ENCODE measurements at regions not wholly inside any gene's neighbourhood (a gene's known extent, or its start where the extent isn't known, plus 50 kb on each side); places are given as distances from the start of the nearest gene placed in this dataset.
A peak's percentile ranks its signal among the peaks of the same experiment; 100 is the strongest.

DNA sequence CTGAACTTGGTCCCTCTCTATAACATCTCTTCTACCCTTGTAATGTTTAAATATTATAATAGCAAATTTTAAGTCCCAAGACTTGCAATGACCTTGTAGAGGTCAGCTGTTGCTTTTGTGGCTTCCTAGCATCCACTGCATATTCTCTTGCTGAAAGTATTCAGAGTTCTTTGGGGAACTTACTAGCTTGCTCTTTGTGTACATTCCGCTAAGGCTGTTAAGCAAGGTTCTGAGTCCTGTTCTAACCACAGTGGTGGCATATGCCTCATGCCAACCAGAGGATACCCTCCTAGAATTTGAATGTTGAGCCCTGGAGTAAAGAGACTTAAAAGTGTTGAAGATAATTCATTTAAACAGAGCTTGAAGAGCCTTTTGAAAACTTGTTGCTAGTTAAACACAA lies 570.9 kb downstream of the TLE1 start:
- TF ChIP-seq, protein P1, sequence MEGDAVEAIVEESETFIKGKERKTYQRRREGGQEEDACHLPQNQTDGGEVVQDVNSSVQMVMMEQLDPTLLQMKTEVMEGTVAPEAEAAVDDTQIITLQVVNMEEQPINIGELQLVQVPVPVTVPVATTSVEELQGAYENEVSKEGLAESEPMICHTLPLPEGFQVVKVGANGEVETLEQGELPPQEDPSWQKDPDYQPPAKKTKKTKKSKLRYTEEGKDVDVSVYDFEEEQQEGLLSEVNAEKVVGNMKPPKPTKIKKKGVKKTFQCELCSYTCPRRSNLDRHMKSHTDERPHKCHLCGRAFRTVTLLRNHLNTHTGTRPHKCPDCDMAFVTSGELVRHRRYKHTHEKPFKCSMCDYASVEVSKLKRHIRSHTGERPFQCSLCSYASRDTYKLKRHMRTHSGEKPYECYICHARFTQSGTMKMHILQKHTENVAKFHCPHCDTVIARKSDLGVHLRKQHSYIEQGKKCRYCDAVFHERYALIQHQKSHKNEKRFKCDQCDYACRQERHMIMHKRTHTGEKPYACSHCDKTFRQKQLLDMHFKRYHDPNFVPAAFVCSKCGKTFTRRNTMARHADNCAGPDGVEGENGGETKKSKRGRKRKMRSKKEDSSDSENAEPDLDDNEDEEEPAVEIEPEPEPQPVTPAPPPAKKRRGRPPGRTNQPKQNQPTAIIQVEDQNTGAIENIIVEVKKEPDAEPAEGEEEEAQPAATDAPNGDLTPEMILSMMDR (IDR thresholded peaks at IDR 0.05; ENCODE audit: control insufficient read depth, extremely low read depth, insufficient read depth): no peak
- no peak overlapping the region for H3K4me3 ChIP-seq (ENCODE audit: low read depth, low read length)
- DNase-seq (ENCODE audit: low read depth): no peak

DNA sequence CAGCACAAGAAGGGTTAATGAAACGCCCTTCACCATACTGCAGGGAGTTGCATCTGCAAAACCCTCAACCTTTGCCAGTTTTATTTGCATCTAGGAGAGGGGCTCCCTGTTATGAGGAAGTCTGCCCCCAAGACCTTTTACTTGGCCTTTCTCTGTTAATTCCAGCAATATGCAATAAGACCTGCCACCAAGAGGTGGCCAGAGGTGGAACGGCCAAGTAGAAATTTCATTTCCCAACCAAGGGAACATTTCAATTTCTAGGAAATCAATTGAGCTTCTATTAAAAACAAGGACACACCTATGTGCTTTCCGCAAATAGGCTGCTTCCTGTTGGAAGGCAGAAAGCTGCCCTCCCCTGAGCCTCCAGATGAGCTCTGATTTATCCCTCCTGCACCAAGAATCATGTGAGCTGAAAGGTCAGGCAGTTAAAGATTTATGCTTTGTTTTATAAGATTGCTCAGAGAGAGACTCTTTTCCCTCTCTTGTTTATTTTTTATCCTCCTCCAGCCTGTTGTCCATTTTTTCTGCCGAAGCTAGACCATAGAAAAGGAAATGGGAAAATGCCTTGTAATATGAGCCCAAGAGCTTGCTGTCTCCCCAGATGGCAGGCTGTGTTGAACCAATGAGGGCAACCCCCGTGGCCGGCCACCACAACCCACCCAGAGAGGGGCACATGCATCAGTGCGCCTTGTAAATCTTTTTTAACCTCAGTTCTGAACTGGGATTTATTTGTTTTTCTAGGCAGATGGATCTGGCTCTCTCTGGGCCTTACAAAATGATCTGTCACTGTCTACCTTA lies 572.8 kb downstream of the TLE1 start:
- H3K4me3 ChIP-seq (ENCODE audit: low read depth, low read length): no peak overlapping the region
- DNase-seq (ENCODE audit: low read depth): peak; percentile 30
- TF ChIP-seq, protein P1 (IDR thresholded peaks at IDR 0.05; ENCODE audit: control insufficient read depth, extremely low read depth, insufficient read depth): no peak

DNA sequence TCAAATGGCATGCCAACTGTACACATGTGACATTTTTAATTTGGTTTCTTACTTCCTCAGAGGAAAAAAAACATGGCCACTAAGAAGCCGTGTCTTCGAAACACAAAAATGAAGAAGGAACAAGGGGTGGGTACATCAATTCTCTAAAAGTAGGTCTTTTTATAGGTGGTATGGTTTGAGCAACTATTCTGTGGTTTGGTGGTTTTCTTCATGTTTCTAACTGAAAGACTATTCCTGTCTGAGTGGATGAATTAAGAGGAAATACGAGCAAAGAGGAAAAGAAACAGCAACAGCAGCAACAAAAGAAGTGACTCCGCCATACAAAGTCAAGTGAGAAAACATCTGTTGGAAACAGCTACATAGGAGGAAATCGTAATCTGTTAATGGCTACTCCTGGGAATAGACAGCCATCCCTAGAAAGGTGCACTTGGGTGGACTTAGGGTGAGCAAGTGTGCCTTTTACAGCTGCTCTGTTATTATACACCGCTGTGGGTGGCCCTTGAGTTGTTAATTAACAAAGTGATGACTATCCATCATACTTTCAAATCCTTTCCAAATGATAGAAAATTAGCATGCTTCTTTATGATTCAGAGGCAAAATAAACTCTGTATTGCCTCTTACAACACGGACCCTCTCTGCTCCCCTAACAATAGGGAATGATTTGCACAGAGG lies 575.8 kb downstream of the TLE1 start:
- DNase-seq (ENCODE audit: low read depth): no peak
- H3K4me3 ChIP-seq (ENCODE audit: low read depth, low read length): no peak overlapping the region
- TF ChIP-seq, protein P1 (IDR thresholded peaks at IDR 0.05; ENCODE audit: control insufficient read depth, extremely low read depth, insufficient read depth): no peak

DNA sequence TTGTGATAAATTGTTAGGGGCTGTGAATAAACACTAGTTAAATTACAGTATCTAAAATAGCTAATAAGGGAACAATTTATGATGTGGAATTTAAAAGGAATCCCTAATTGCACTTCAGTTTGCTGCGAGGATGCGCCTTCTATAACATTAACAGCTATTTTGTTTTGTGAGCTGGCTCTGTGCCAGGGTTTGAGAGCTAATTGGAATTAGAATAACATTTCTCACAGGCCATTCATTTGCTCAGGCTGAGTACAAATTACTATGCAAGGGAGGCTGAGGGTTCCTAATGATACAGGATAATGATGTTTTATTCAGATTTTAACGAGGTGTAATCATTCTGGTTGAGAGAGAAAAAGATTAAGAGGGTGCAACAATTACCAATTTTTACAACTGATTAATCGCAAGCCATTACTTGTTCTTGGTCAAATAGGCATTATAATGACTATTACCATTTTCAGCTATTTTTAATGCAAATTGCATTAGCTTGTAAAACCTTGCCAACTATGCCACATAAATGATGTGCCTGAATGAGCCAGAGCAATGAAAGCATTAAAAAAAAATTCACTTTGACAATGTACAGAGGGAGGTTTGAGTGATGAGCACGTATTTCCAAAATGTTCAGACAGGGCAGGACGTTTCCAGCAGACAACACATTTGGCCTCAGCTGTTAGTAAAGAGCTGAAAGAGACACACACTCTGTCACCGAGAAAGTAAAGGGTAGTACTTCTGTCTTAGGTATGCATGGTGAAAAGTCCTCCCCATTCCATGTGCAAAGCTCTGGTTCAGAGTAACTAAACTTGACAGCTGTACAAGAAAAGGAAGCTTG lies 576.5 kb downstream of the TLE1 start:
- H3K4me3 ChIP-seq (ENCODE audit: low read depth, low read length): no peak overlapping the region
- TF ChIP-seq, protein P1 (IDR thresholded peaks at IDR 0.05; ENCODE audit: control insufficient read depth, extremely low read depth, insufficient read depth): no peak
- no peak for DNase-seq (ENCODE audit: low read depth)

DNA sequence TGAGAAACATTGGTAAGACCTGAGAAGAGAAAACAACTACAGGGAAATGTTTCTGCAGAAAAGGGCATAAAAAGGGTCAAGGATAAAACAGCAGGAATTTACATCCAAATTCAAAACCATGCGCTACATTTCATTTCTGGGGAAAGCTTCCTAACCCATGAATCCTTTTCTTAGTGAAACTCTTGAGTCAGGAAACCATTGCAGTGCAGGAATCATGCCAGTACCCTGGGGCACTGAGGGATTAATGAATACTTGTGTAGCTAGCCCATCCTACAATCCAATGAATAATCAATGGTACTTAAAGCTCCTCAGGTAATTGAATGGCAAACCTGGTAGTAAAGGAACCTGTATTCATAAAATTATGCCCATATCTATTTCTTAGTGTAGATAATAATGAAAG lies 580.5 kb downstream of the TLE1 start:
- no peak overlapping the region for H3K4me3 ChIP-seq (ENCODE audit: low read depth, low read length)
- DNase-seq (ENCODE audit: low read depth): no peak
- TF ChIP-seq, protein P1 (IDR thresholded peaks at IDR 0.05; ENCODE audit: control insufficient read depth, extremely low read depth, insufficient read depth): no peak

DNA sequence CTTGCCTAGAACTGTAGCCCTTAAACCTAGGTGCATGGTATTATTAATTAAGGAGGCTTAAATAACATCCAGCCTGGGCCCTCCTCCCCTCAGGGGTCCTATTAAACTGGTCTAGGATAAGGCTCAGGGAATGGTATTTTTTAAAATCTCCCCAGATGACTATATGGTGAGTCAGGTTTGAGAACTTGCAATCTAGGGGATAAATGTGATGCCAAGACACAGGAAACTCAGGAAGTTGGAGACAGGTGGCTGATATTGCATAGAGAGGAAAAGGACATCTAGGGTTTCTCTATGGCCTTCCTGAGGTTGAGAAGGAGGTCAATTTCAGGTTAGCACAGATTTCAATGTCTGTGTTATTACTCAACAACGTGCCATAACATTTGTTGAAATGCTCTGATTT lies 581.0 kb downstream of the TLE1 start:
- DNase-seq (ENCODE audit: low read depth): no peak
- no peak overlapping the region for H3K4me3 ChIP-seq (ENCODE audit: low read depth, low read length)
- TF ChIP-seq, protein P1 (IDR thresholded peaks at IDR 0.05; ENCODE audit: control insufficient read depth, extremely low read depth, insufficient read depth): no peak
